CD4-positive, alpha-beta memory T cell (primary cell): ENCODE measurements at regions not wholly inside any gene's neighbourhood (a gene's known extent, or its start where the extent isn't known, plus 50 kb on each side); places are given as distances from the start of the nearest gene placed in this dataset.

Experiments
- CTCF ChIA-PET: fragments of 350-600 bp; sonication (Branson Sonifier 250); formaldehyde crosslinking; loops from one replicate; lab custom pipeline; 2021; ENCODE audit warnings: inconsistent platforms; ENCODE audit not compliant: partially characterized antibody; lab: Charles Lee
- POLR2A ChIA-PET: fragments of 350-600 bp; sonication (Branson Sonifier 250); formaldehyde crosslinking; loops from one replicate; lab custom pipeline; 2021; ENCODE audit not compliant: partially characterized antibody; lab: Charles Lee
- DNase-seq, 5 donors: peaks; one replicate each; pipeline versions ENCODE4 v3.0.0 to v3.0.0-alpha.2; 2020 to 2022; ENCODE audit warnings: mixed read lengths in 1 of 5
- H3K27ac ChIP-seq: one replicate; pipeline ENCODE4 v1.7.0; 2013; ENCODE audit warnings: low read depth, low read length
- H3K27me3 ChIP-seq: 2 replicates; pipeline ENCODE4 v1.7.0; 2013; ENCODE audit warnings: mild to moderate bottlenecking, low read length, moderate library complexity; ENCODE audit not compliant: insufficient read depth
- H3K36me3 ChIP-seq: 2 replicates; pipeline ENCODE4 v1.7.0; 2013; ENCODE audit warnings: mild to moderate bottlenecking, low read length, moderate library complexity; ENCODE audit not compliant: insufficient read depth
- H3K4me1 ChIP-seq: 2 replicates; pipeline ENCODE4 v1.7.0; 2013; ENCODE audit warnings: mild to moderate bottlenecking, low read length, moderate library complexity; ENCODE audit not compliant: insufficient read depth
- H3K4me3 ChIP-seq, 2 donors: one replicate each; pipeline ENCODE4 v1.7.0; 2013; ENCODE audit warnings: low read length in 2 of 2, mild to moderate bottlenecking in 1 of 2
- H3K9me3 ChIP-seq, 2 donors: one replicate each; pipeline ENCODE4 v1.7.0; 2013; ENCODE audit warnings: low read length in 2 of 2, control low read depth in 1 of 2; ENCODE audit not compliant: control insufficient read depth in 1 of 2
- H3K27ac Mint-ChIP-seq, 7 donors: one replicate each; pipeline ENCODE4 v1.8.0; 2020 to 2021; ENCODE audit warnings: mixed read lengths in 7 of 7, mild to moderate bottlenecking in 6 of 7, inconsistent platforms in 3 of 7, moderate library complexity in 3 of 7
- H3K27me3 Mint-ChIP-seq, 2 donors: one replicate each; pipeline ENCODE4 v1.8.0; 2020 to 2021; ENCODE audit warnings: mixed read lengths in 2 of 2
- H3K36me3 Mint-ChIP-seq, 2 donors: one replicate each; pipeline ENCODE4 v1.8.0; 2020 to 2021; ENCODE audit warnings: mixed read lengths in 2 of 2, inconsistent platforms in 1 of 2, mild to moderate bottlenecking in 1 of 2
- H3K4me1 Mint-ChIP-seq, 4 donors: one replicate each; pipeline ENCODE4 v1.8.0; 2020 to 2021; ENCODE audit warnings: mixed read lengths in 4 of 4, mild to moderate bottlenecking in 1 of 4
- H3K4me3 Mint-ChIP-seq, 8 donors: one replicate each; pipeline ENCODE4 v1.8.0; 2020 to 2021; ENCODE audit warnings: mixed read lengths in 8 of 8, mild to moderate bottlenecking in 7 of 8, moderate library complexity in 6 of 8, inconsistent platforms in 3 of 8
- H3K9me3 Mint-ChIP-seq, 8 donors: one replicate each; pipeline ENCODE4 v1.8.0; 2020 to 2021; ENCODE audit warnings: mixed read lengths in 8 of 8, mild to moderate bottlenecking in 5 of 8, inconsistent platforms in 3 of 8, moderate library complexity in 1 of 8
- intact Hi-C: fragments of 100-400 bp; cut with micrococcal nuclease; formaldehyde crosslinking; loops from one replicate; pipeline ENCODE4 v1.15.1; 2023

- ChIA-PET POLR2A (no interaction called here), CTCF (interaction anchor here (0.9 to 1.4 kb wide), 2 partner anchors 70 to 74 kb away, joined by 3 to 6 read pairs; no protein-coding TSS in a partner anchor)
- peaks cover 49 to 54% of the 10 kb centered on the region in 2 donors for H3K27me3 Mint-ChIP-seq
- Histone ChIP-seq H3K36me3 (no peaks in the 10 kb centered on the region), H3K27ac (no peak overlapping the region), H3K4me1 (peaks cover 27% of the 10 kb centered on the region), H3K9me3 (peaks cover 0 to 9% of the 10 kb centered on the region in 2 donors), H3K4me3 (no peak overlapping the region), H3K27me3 (peaks cover 56% of the 10 kb centered on the region)
- peaks cover 6 to 40% (median 20%) of the 10 kb centered on the region in 4 donors for H3K4me1 Mint-ChIP-seq
- peaks cover 0 to 34% (median 17%) of the 10 kb centered on the region in 8 donors for H3K9me3 Mint-ChIP-seq
- DNase-seq = peak in 2 of 5 donors; percentile 10 to 15
- peaks cover 2 to 3% of the 10 kb centered on the region in 2 donors for H3K36me3 Mint-ChIP-seq
- intact Hi-C loops = no loop called here
- H3K4me3 Mint-ChIP-seq = peak overlapping the region; percentile 7 to 81 (median 60)
- peak overlapping the region in 2 of 7 donors; percentile 42 to 84 for H3K27ac Mint-ChIP-seq
Measured at GRCh38 chr5:73380710-73381589, 67.6 kb downstream of the FOXD1 start.

GRCh38 chr5:73380041-73380440, 68.5 kb downstream of the FOXD1 start:
- H3K27ac ChIP-seq = no peak overlapping the region
- H3K4me3 ChIP-seq = no peak overlapping the region
- Mint-ChIP-seq H3K27ac (peak overlapping the region in 1 of 7 donors; percentile 29), H3K36me3 (peaks cover 2 to 3% of the 10 kb centered on the region in 2 donors), H3K4me1 (peaks cover 6 to 39% (median 19%) of the 10 kb centered on the region in 4 donors), H3K4me3 (peak overlapping the region in 5 of 8 donors; percentile 40 to 81 (median 63)), H3K9me3 (peaks cover 0 to 27% (median 14%) of the 10 kb centered on the region in 8 donors), H3K27me3 (peaks cover 55 to 60% of the 10 kb centered on the region in 2 donors)
- H3K27me3 ChIP-seq = peaks cover 56% of the 10 kb centered on the region
- intact Hi-C loops = no loop called here
- peak in 1 of 5 donors; percentile 11 for DNase-seq
- ChIA-PET CTCF (no interaction called here), POLR2A (no interaction called here)
- no peaks in the 10 kb centered on the region for H3K36me3 ChIP-seq
- peaks cover 25% of the 10 kb centered on the region for H3K4me1 ChIP-seq
- H3K9me3 ChIP-seq = peaks cover 0 to 6% of the 10 kb centered on the region in 2 donors

- H3K36me3 Mint-ChIP-seq = peaks cover 2 to 3% of the 10 kb centered on the region in 2 donors
Measured at GRCh38 chr5:73379435-73379834, 69.1 kb downstream of the FOXD1 start.

GRCh38 chr5:73378765-73379164, 69.8 kb downstream of the FOXD1 start:
- intact Hi-C loops = no loop called here
- Histone ChIP-seq H3K36me3 (no peaks in the 10 kb centered on the region), H3K27ac (no peak overlapping the region), H3K4me1 (peaks cover 25% of the 10 kb centered on the region), H3K27me3 (peaks cover 56% of the 10 kb centered on the region), H3K4me3 (no peak overlapping the region), H3K9me3 (no peaks in the 10 kb centered on the region)
- peaks cover 2 to 3% of the 10 kb centered on the region in 2 donors for H3K36me3 Mint-ChIP-seq
- H3K27ac Mint-ChIP-seq = no peak overlapping the region
- POLR2A ChIA-PET = interaction anchor here (1.0 kb wide), 2 partner anchors 8 to 9 kb away, joined by 3 to 7 read pairs; no protein-coding TSS in a partner anchor
- DNase-seq = no peak
- peaks cover 6 to 38% (median 19%) of the 10 kb centered on the region in 4 donors for H3K4me1 Mint-ChIP-seq
- H3K27me3 Mint-ChIP-seq = peaks cover 54 to 62% of the 10 kb centered on the region in 2 donors
- CTCF ChIA-PET = interaction anchor here (1.2 to 2.4 kb wide), 2 partner anchors 9 to 73 kb away, joined by 3 to 6 read pairs; no protein-coding TSS in a partner anchor
- peaks cover 0 to 14% (median 3%) of the 10 kb centered on the region in 8 donors for H3K9me3 Mint-ChIP-seq
- no peak overlapping the region for H3K4me3 Mint-ChIP-seq

More at GRCh38 chr5:73379435-73379834, 69.1 kb downstream of the FOXD1 start:
- Histone ChIP-seq H3K27ac (no peak overlapping the region), H3K36me3 (no peaks in the 10 kb centered on the region), H3K4me3 (no peak overlapping the region), H3K27me3 (peaks cover 56% of the 10 kb centered on the region), H3K9me3 (no peaks in the 10 kb centered on the region), H3K4me1 (peaks cover 25% of the 10 kb centered on the region)
- intact Hi-C loops = no loop called here
- POLR2A ChIA-PET = no interaction called here
- Mint-ChIP-seq H3K4me1 (peaks cover 6 to 39% (median 19%) of the 10 kb centered on the region in 4 donors), H3K4me3 (peak overlapping the region in 3 of 8 donors; percentile 14 to 57 (median 34)), H3K9me3 (peaks cover 0 to 21% (median 8%) of the 10 kb centered on the region in 8 donors), H3K27me3 (peaks cover 57 to 63% of the 10 kb centered on the region in 2 donors), H3K27ac (no peak overlapping the region)
- DNase-seq = no peak
- CTCF ChIA-PET = no interaction called here

GRCh38 chr5:73378070-73378469, 70.5 kb downstream of the FOXD1 start:
- ChIA-PET POLR2A (interaction anchor here (1.0 kb wide), 2 partner anchors 9 to 10 kb away, joined by 3 to 7 read pairs; no protein-coding TSS in a partner anchor), CTCF (interaction anchor here (1.2 to 2.4 kb wide), 2 partner anchors 9 to 73 kb away, joined by 3 to 6 read pairs; no protein-coding TSS in a partner anchor)
- Mint-ChIP-seq H3K27ac (no peak overlapping the region), H3K4me1 (peaks cover 6 to 31% (median 18%) of the 10 kb centered on the region in 4 donors), H3K9me3 (peaks cover 0 to 9% (median 1%) of the 10 kb centered on the region in 8 donors), H3K4me3 (no peak overlapping the region), H3K27me3 (peaks cover 53 to 60% of the 10 kb centered on the region in 2 donors), H3K36me3 (peaks cover 2 to 4% of the 10 kb centered on the region in 2 donors)
- Histone ChIP-seq H3K27me3 (peaks cover 50% of the 10 kb centered on the region), H3K27ac (no peak overlapping the region), H3K9me3 (no peaks in the 10 kb centered on the region), H3K36me3 (no peaks in the 10 kb centered on the region), H3K4me1 (peaks cover 25% of the 10 kb centered on the region), H3K4me3 (no peak overlapping the region)
- no peak for DNase-seq
- intact Hi-C loops = no loop called here

GRCh38 chr5:73376618-73377170, 71.9 kb downstream of the FOXD1 start:
- Histone ChIP-seq H3K4me1 (peaks cover 20% of the 10 kb centered on the region), H3K36me3 (no peaks in the 10 kb centered on the region), H3K9me3 (no peaks in the 10 kb centered on the region), H3K27ac (no peak overlapping the region), H3K27me3 (peaks cover 36% of the 10 kb centered on the region), H3K4me3 (no peak overlapping the region)
- POLR2A ChIA-PET = interaction anchor here (0.6 kb wide), 1 partner anchor 9 kb away, joined by 3 read pairs; no protein-coding TSS in a partner anchor
- peaks cover 50 to 60% of the 10 kb centered on the region in 2 donors for H3K27me3 Mint-ChIP-seq
- no peak overlapping the region for H3K4me3 Mint-ChIP-seq
- peaks cover 6 to 27% (median 16%) of the 10 kb centered on the region in 4 donors for H3K4me1 Mint-ChIP-seq
- CTCF ChIA-PET = interaction anchor here (2.4 kb wide), 1 partner anchor 11 kb away, joined by 6 read pairs; no protein-coding TSS in a partner anchor
- H3K36me3 Mint-ChIP-seq = peaks cover 2 to 8% of the 10 kb centered on the region in 2 donors
- intact Hi-C loops = no loop called here
- DNase-seq = no peak
- no peak overlapping the region for H3K27ac Mint-ChIP-seq
- peaks cover 0 to 5% (median 0%) of the 10 kb centered on the region in 8 donors for H3K9me3 Mint-ChIP-seq
